ENCODE measurements at regions not wholly inside any gene's neighbourhood (a gene's known extent, or its start where the extent isn't known, plus 50 kb on each side); places are given as distances from the start of the nearest gene placed in this dataset.

- Histone ChIP-seq H3K27ac (ENCODE audit: low read depth, low read length) (no peak overlapping the region), H3K9me3 (ENCODE audit: control insufficient read depth, insufficient read depth, low read length) (no peaks in the 10 kb centered on the region), H3K36me3 (ENCODE audit: control insufficient read depth, insufficient read depth, low read length) (no peaks in the 10 kb centered on the region), H3K27me3 (ENCODE audit: control insufficient read depth, insufficient read depth, low read length) (no peaks in the 10 kb centered on the region), H3K4me3 (ENCODE audit: low read depth, low read length) (no peak overlapping the region), H3K4me1 (ENCODE audit: control insufficient read depth, insufficient read depth, low read length) (no peaks in the 10 kb centered on the region)
- 92% methylated on average over 4 of the region's 4 CpGs for WGBS (ENCODE audit: insufficient coverage)
- DNase-seq (ENCODE audit: low read depth in 4 of 6, low spot score in 6 of 6) = no peak
Measured at GRCh38 chr1:222346955-222347354, 200.9 kb downstream of the HHIPL2 start.

- Histone ChIP-seq H3K9me3 (ENCODE audit: control insufficient read depth, insufficient read depth, low read length) (no peaks in the 10 kb centered on the region), H3K4me3 (ENCODE audit: low read depth, low read length) (no peak overlapping the region), H3K27me3 (ENCODE audit: control insufficient read depth, insufficient read depth, low read length) (no peaks in the 10 kb centered on the region), H3K36me3 (ENCODE audit: control insufficient read depth, insufficient read depth, low read length) (no peaks in the 10 kb centered on the region), H3K27ac (ENCODE audit: low read depth, low read length) (no peak overlapping the region), H3K4me1 (ENCODE audit: control insufficient read depth, insufficient read depth, low read length) (no peaks in the 10 kb centered on the region)
- WGBS (ENCODE audit: insufficient coverage) = 86% methylated on average over 5 of the region's 7 CpGs
- no peak for DNase-seq (ENCODE audit: low read depth in 4 of 6, low spot score in 6 of 6)
Measured at GRCh38 chr1:222339376-222339947, 208.4 kb downstream of the HHIPL2 start.

- Histone ChIP-seq H3K4me1 (ENCODE audit: control insufficient read depth, insufficient read depth, low read length) (no peaks in the 10 kb centered on the region), H3K36me3 (ENCODE audit: control insufficient read depth, insufficient read depth, low read length) (no peaks in the 10 kb centered on the region), H3K4me3 (ENCODE audit: low read depth, low read length) (no peak overlapping the region), H3K9me3 (ENCODE audit: control insufficient read depth, insufficient read depth, low read length) (no peaks in the 10 kb centered on the region), H3K27me3 (ENCODE audit: control insufficient read depth, insufficient read depth, low read length) (no peaks in the 10 kb centered on the region), H3K27ac (ENCODE audit: low read depth, low read length) (no peak overlapping the region)
- no peak for DNase-seq (ENCODE audit: low read depth in 4 of 6, low spot score in 6 of 6)
- no CpG with 5 or more reads among the region's 1 CpG for whole genome bisulfite sequencing (ENCODE audit: insufficient coverage)
Measured at GRCh38 chr1:222335586-222335985, 212.3 kb downstream of the HHIPL2 start.

DNA sequence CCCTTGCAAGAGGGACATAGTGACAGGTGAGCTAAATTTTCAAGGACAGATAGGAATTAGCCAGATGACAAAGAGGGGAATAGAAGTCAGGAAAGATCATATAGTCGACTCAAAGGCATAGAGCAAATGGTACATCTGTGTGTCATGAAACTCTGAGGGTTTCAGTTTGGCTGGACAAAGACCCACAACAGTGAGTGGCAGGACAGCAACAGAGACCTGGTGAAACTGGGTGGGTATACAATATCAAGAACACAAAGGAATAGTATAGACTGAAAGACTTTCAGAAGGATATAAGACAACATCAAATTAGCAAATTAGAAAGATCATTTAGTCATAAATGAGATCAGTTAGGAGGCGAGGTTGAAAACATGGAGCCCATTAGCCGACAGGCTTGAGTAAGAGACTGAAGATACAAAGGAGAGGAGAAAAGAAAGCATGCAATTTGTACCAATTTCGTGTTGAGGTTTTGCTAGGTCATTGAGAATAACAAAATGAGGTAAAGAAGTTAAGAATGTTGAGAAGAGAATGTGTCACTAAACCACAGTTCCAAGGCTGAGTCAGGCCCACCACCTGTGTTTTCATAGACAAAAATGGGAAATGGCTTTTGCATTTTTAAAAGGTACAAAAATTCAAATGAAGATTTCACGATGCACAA lies 213.8 kb downstream of the HHIPL2 start:
- H3K4me3 ChIP-seq (ENCODE audit: low read depth, low read length) = no peak overlapping the region
- DNase-seq (ENCODE audit: low read depth in 4 of 6, low spot score in 6 of 6) = no peak
- 88% methylated on average over 4 of the region's 5 CpGs for WGBS (ENCODE audit: insufficient coverage)
- no peaks in the 10 kb centered on the region for H3K9me3 ChIP-seq (ENCODE audit: control insufficient read depth, insufficient read depth, low read length)
- no peaks in the 10 kb centered on the region for H3K36me3 ChIP-seq (ENCODE audit: control insufficient read depth, insufficient read depth, low read length)
- H3K4me1 ChIP-seq (ENCODE audit: control insufficient read depth, insufficient read depth, low read length) = no peaks in the 10 kb centered on the region
- H3K27me3 ChIP-seq (ENCODE audit: control insufficient read depth, insufficient read depth, low read length) = no peaks in the 10 kb centered on the region
- no peak overlapping the region for H3K27ac ChIP-seq (ENCODE audit: low read depth, low read length)

GRCh38 chr1:222331765-222332164 lies 216.1 kb downstream of the HHIPL2 start:
- H3K36me3 ChIP-seq (ENCODE audit: control insufficient read depth, insufficient read depth, low read length) = no peaks in the 10 kb centered on the region
- DNase-seq (ENCODE audit: low read depth in 4 of 6, low spot score in 6 of 6) = no peak
- H3K9me3 ChIP-seq (ENCODE audit: control insufficient read depth, insufficient read depth, low read length) = no peaks in the 10 kb centered on the region
- H3K27me3 ChIP-seq (ENCODE audit: control insufficient read depth, insufficient read depth, low read length) = no peaks in the 10 kb centered on the region
- H3K27ac ChIP-seq (ENCODE audit: low read depth, low read length) = no peak overlapping the region
- no peaks in the 10 kb centered on the region for H3K4me1 ChIP-seq (ENCODE audit: control insufficient read depth, insufficient read depth, low read length)
- H3K4me3 ChIP-seq (ENCODE audit: low read depth, low read length) = no peak overlapping the region

DNA sequence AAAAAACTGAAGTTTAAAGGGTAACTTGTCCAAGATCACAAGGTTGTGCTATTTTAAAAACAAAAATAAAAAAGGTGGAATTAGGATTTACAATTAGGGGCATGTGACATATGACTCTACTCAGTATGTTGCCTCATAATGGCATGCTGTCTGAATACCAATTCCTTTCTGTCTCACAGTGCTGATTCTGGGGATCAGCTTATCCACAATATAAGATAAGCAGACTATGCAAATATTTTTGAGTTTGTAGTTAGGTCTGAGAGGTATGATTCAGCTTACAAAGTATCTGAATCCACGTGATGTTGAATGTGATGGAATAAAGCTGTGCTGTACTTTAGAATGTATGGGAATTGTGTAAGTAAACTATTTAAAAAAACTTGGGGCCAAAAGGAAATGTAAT lies 216.6 kb downstream of the HHIPL2 start:
- 100% methylated on average over 1 of the region's 1 CpG for WGBS (ENCODE audit: insufficient coverage)
- no peak overlapping the region for H3K27ac ChIP-seq (ENCODE audit: low read depth, low read length)
- H3K4me1 ChIP-seq (ENCODE audit: control insufficient read depth, insufficient read depth, low read length) = no peaks in the 10 kb centered on the region
- no peak for DNase-seq (ENCODE audit: low read depth in 4 of 6, low spot score in 6 of 6)
- no peaks in the 10 kb centered on the region for H3K36me3 ChIP-seq (ENCODE audit: control insufficient read depth, insufficient read depth, low read length)
- H3K4me3 ChIP-seq (ENCODE audit: low read depth, low read length) = no peak overlapping the region
- no peaks in the 10 kb centered on the region for H3K27me3 ChIP-seq (ENCODE audit: control insufficient read depth, insufficient read depth, low read length)
- H3K9me3 ChIP-seq (ENCODE audit: control insufficient read depth, insufficient read depth, low read length) = no peaks in the 10 kb centered on the region

DNA sequence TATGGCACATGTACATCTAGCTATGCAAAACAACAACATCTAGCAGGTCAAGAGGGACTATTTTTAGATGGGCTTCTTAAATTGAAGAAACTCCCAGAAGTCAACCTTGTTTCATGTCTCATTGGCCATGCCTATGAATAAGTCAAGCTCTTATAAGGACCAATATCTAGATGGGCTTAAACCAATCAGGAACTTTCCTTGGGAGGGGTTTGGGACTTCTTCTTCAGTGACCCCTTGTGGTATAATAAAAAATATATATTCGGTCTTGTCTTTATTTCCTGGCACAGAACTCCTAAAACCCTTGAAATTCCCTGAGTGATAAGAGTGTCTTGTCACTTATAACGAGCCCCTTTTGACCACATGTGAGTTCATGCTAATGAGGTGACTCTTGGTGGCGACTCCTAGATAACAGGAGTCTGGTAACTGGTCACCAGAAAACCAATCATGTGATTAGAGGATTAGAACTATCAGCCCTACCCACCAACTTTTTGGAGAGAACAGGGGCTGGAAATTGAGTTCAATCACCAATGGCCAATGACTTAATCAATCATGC lies 218.3 kb downstream of the HHIPL2 start:
- no peaks in the 10 kb centered on the region for H3K36me3 ChIP-seq (ENCODE audit: control insufficient read depth, insufficient read depth, low read length)
- DNase-seq (ENCODE audit: low read depth in 4 of 6, low spot score in 6 of 6) = no peak
- no peaks in the 10 kb centered on the region for H3K4me1 ChIP-seq (ENCODE audit: control insufficient read depth, insufficient read depth, low read length)
- WGBS (ENCODE audit: insufficient coverage) = no CpG with 5 or more reads among the region's 3 CpGs
- no peak overlapping the region for H3K4me3 ChIP-seq (ENCODE audit: low read depth, low read length)
- H3K9me3 ChIP-seq (ENCODE audit: control insufficient read depth, insufficient read depth, low read length) = no peaks in the 10 kb centered on the region
- H3K27me3 ChIP-seq (ENCODE audit: control insufficient read depth, insufficient read depth, low read length) = no peaks in the 10 kb centered on the region
- no peak overlapping the region for H3K27ac ChIP-seq (ENCODE audit: low read depth, low read length)

DNA sequence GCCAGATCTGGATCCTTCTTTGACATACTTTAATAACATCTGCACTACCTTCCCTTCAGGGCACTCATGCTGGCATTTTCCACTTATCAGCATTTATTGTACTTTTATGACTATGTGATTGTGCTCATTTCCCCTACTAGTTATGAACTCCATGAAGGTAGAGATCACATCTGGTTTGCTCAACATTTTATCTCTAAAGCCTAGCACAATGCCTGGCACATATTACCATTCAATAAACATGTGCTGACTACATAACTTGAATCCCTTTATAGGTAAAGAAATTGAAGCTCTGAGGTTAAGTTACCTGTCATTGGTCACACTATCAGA lies 221.2 kb downstream of the HHIPL2 start:
- Histone ChIP-seq H3K27ac (ENCODE audit: low read depth, low read length) (no peak overlapping the region), H3K4me3 (ENCODE audit: low read depth, low read length) (no peak overlapping the region), H3K4me1 (ENCODE audit: control insufficient read depth, insufficient read depth, low read length) (no peaks in the 10 kb centered on the region), H3K9me3 (ENCODE audit: control insufficient read depth, insufficient read depth, low read length) (no peaks in the 10 kb centered on the region), H3K27me3 (ENCODE audit: control insufficient read depth, insufficient read depth, low read length) (no peaks in the 10 kb centered on the region), H3K36me3 (ENCODE audit: control insufficient read depth, insufficient read depth, low read length) (no peaks in the 10 kb centered on the region)
- no peak for DNase-seq (ENCODE audit: low read depth in 4 of 6, low spot score in 6 of 6)

DNA sequence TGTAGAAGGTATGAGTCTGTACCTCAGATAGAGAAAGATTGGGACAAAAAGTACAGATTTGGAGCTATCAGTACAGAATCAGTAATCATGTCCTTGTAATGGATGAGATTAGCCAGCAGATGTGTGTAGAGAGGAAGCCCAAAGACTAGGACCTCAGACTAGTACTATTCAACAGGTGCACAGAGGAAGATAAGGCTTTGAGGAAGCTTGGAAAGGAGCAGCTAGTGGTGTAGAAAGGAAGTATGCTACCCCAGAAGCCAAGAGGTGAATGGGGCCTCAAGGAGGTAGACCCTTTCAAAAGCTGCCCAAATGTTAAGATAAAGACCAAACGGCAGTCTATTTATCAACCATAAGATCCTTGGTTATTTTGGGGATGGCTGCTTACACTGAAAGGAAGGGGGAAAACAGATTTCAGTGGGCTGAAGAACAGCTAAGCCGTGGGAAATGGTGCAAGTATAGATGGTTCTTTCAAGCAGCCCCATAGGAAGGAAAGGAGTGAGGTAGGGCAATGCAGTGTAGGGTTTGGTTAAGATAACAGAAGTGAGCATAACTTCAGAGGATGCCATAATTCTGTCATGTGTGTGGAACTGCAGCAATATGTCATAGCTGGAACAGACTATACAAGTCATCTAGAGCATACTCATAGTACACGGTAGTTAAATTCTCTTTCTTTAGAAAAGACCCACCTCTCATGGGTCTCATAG lies 221.7 kb downstream of the HHIPL2 start:
- no peak overlapping the region for H3K27ac ChIP-seq (ENCODE audit: low read depth, low read length)
- no peak for DNase-seq (ENCODE audit: low read depth in 4 of 6, low spot score in 6 of 6)
- no peaks in the 10 kb centered on the region for H3K4me1 ChIP-seq (ENCODE audit: control insufficient read depth, insufficient read depth, low read length)
- no peaks in the 10 kb centered on the region for H3K27me3 ChIP-seq (ENCODE audit: control insufficient read depth, insufficient read depth, low read length)
- no peaks in the 10 kb centered on the region for H3K9me3 ChIP-seq (ENCODE audit: control insufficient read depth, insufficient read depth, low read length)
- WGBS (ENCODE audit: insufficient coverage) = 83% methylated on average over 1 of the region's 3 CpGs
- H3K36me3 ChIP-seq (ENCODE audit: control insufficient read depth, insufficient read depth, low read length) = no peaks in the 10 kb centered on the region
- no peak overlapping the region for H3K4me3 ChIP-seq (ENCODE audit: low read depth, low read length)

GRCh38 chr1:222325506-222325905 lies 222.4 kb downstream of the HHIPL2 start:
- no CpG with 5 or more reads among the region's 2 CpGs for WGBS (ENCODE audit: insufficient coverage)
- Histone ChIP-seq H3K4me1 (ENCODE audit: control insufficient read depth, insufficient read depth, low read length) (no peaks in the 10 kb centered on the region), H3K9me3 (ENCODE audit: control insufficient read depth, insufficient read depth, low read length) (no peaks in the 10 kb centered on the region), H3K36me3 (ENCODE audit: control insufficient read depth, insufficient read depth, low read length) (no peaks in the 10 kb centered on the region), H3K4me3 (ENCODE audit: low read depth, low read length) (no peak overlapping the region), H3K27me3 (ENCODE audit: control insufficient read depth, insufficient read depth, low read length) (no peaks in the 10 kb centered on the region), H3K27ac (ENCODE audit: low read depth, low read length) (no peak overlapping the region)
- no peak for DNase-seq (ENCODE audit: low read depth in 4 of 6, low spot score in 6 of 6)

Data from spinal cord (tissue), 9 donors.